GM13976 (cell line): ENCODE measurements at regions not wholly inside any gene's neighbourhood (a gene's known extent, or its start where the extent isn't known, plus 50 kb on each side); places are given as distances from the start of the nearest gene placed in this dataset.

ENCODE experiments used
- DNase-seq: peaks from one replicate; pipeline ENCODE4 v3.0.0; 2012; ENCODE audit warnings: low spot score
- CTCF ChIP-seq: IDR thresholded peaks from 2 replicates; pipeline ENCODE4 v1.5.1; 2012; ENCODE audit warnings: borderline replicate concordance, mild to moderate bottlenecking; ENCODE audit not compliant: insufficient read depth; ENCODE audit errors: extremely low read depth, missing control alignments, control extremely low read depth
- in situ Hi-C: fragments of 300-500 bp; cut with MboI; formaldehyde crosslinking; loops from one replicate; pipeline ENCODE4 v1.12.0; 2022; ENCODE audit warnings: low sequenced_read_pairs, mixed read lengths, inconsistent platforms; ENCODE audit not compliant: unreplicated experiment

DNA sequence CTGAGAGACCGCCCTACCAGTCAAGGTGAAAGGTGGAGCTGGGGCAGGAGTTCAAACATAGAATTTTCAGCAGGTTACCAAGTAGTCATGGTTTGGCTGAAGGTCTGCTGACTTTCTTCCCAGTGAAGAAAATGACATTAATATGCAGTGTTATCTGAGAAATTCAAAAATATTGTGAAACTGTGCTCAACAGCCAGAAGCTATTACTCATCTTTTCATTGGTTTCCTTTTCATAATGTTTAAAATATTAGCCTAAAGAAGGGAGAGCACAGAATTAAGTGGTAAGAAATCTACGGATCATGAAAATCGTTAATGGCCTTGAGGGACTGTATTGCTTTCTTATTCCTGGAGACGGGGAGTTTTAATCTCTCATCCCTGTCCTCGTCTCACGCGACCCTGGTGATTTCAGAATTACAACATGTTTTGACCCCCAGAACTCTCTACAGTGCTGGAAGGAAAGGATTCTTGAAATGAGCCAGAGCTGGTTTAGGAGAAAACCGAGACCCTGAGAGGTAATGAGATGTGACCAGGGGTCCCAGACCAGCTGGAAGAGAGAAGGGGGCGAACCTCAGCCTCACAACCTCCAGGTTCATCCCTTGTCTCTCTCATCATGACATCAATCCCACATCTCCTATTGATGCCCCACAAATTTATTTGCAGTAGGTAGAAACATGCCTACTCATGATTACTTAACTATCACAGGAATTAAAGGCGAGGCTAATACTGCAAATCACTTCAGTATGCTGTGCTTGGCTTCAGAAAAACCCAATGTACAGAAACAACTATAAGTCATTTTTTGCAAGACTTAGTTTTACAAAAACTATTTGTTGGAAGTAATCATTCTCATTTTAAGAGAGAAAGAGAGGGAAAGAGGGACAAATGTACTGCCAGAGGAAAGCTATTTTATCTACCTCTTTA, 209.5 kb downstream of the FNDC1 start:
- in situ Hi-C loops = no loop called here
- no peak for TF ChIP-seq CTCF
- DNase-seq = no peak

DNA sequence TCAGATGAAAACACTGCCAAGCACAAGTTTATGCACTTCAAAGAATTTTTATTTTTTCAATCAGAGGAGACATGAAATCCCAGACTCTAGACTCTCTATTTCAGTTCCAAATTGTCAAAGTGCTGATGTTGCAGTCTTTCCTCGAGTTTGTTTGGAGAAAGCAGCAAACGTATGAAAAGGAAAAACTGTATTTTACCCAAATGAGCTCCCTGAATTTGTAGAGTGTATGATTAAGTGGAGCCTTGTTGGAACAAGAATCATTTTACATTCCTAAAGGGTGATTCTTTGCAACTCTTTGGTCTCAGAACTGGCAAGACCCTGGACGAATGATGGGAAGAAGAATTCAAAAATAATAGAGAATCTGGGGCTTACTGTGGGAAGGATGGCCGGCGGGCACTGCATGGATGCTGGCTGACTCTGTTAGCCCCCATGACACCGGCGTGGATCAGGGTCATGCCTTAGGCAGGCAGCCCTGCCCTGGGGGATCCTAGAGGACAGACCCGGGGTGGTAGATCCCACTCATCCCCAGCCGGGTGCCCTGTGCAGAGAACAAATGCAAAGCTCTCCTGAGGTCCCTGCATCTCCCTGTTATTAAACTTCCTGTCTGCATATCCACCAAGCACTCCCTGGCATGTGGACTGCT, 207.4 kb downstream of the FNDC1 start:
- no peak for DNase-seq
- TF ChIP-seq CTCF = no peak
- in situ Hi-C loops = no loop called here

GRCh38 chr6:159375014-159375413, 205.8 kb downstream of the FNDC1 start:
- DNase-seq = no peak
- in situ Hi-C loops = no loop called here
- no peak for TF ChIP-seq CTCF

- TF ChIP-seq CTCF = no peak
- no peak for DNase-seq
- in situ Hi-C loops = no loop called here
Observed at GRCh38 chr6:159373670-159374069, 204.5 kb downstream of the FNDC1 start.

DNA sequence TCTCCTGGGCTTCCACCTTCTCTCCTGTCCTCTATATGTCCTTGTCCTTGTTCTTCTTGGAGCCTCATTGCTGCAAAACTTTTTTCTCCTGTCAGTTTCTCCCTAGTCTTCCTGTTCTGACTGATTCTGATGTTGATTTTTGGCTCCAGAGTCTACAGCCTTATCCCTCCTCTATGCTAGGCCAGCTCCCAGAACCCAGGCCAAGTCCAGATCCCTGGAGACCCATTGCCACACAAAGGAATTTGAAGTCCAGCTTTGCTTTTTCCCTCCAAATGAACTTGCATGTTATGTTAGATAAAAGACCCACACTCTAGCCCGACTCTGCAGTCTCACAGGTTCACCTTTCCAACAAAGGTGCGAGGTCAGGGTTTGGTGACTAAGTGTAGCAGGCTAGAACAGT, 203.1 kb downstream of the FNDC1 start:
- no peak for DNase-seq
- TF ChIP-seq CTCF = no peak
- in situ Hi-C loops = no loop called here

DNA sequence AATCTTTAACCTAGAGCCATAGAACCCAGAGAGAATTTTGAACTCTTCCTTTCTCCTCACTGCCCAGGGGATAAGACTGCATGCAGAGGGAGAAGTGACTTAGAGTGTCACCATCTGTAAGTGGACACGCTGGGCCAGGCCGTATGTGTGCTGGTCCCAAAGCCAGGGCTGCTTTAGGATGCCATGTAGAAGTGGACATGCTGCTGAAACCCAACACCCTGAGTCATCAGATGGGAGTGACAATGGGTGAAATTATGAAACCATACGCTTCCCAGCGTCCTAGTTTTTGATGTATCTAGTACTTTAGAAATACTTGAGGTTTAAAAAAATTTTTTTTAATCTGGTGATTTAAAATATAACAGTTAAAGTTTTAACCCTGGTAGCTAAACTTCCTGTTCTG, 191.1 kb downstream of the FNDC1 start:
- no peak for DNase-seq
- no peak for TF ChIP-seq CTCF
- in situ Hi-C loops = no loop called here
